ENCODE measurements at regions not wholly inside any gene's neighbourhood (a gene's known extent, or its start where the extent isn't known, plus 50 kb on each side); places are given as distances from the start of the nearest gene placed in this dataset.
A peak's percentile ranks its signal among the peaks of the same experiment; 100 is the strongest.

- in situ Hi-C loops (cut with MboI; ENCODE audit: low pct_unique_long_range_greater_than_20kb, low sequenced_read_pairs): no loop called here
These were observed 167.1 kb upstream of the RBMS1 start for GRCh38 chr2:160660741-160661140.

DNA sequence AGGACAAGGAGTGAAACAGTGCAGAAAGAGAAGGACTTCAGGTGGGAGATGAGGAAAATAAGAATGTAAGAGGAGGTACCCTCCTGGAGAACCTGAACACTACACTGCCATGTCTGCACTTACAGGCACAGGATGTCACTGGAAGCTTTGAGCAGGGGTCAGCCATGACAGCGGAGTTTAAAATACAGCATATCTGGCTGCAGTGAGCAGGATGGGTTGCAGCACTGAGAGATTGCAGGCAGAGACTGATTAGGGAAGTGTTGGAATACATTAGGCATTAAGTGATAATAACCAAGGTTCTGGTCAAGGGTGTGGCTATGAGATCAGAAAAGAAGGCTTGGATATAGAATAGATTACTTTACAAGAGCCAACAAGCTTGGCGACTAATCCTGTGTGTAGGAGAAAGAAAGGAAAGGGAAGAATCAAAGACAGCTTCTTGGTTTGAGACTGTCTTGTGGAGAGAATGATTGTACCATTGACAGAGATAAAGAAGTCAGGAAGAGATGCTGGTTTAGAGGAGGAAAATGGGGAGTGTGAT, 171.1 kb upstream of the RBMS1 start:
- no peak for DNase-seq
- in situ Hi-C loops (cut with MboI; ENCODE audit: low pct_unique_long_range_greater_than_20kb, low sequenced_read_pairs): no loop called here

More at GRCh38 chr2:160660741-160661140, 167.1 kb upstream of the RBMS1 start:
- no peak for DNase-seq

DNA sequence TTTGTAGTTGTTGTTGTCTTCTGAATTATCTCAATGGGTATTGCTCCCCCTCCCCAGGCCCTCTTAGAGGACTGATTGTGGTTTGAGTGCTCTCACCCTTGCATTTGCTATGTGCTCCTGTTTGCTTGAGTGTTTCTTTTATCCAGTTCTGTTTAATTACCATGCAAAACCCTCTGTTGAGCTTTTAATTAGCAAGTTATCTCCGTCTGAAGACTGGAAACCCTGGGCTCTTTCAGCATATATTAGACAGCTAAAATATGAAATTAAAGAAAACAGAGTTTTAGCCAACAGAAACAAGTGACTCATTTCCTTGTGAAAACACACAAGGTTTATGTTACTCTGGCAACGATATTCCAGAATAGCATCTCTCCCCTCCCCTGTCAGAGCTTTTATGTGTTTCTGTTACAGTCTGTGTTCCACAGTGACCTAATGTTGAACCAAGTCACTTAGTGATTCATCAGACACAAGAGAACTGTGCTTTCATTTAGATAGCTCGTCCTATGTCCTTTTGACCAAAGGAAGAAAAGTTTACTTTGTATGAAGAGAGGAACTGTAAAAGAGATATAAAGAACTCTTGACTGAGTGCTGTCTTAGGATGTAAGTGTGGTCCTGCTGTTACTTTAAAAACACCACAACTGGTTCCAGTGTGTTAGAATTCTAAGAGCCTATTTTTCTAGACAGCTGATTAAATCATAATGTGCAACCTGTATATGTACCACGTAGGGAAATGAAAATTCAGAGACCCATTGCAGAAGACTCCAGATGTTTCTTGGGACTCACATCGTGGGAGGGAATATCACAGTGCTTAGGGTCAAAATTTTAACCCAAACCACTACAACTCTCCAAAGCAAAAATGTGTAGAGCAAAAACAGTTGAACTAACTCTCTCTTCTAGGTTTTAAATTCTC, 172.8 kb upstream of the RBMS1 start:
- in situ Hi-C loops (cut with MboI; ENCODE audit: low pct_unique_long_range_greater_than_20kb, low sequenced_read_pairs): no loop called here
- DNase-seq: no peak

DNA sequence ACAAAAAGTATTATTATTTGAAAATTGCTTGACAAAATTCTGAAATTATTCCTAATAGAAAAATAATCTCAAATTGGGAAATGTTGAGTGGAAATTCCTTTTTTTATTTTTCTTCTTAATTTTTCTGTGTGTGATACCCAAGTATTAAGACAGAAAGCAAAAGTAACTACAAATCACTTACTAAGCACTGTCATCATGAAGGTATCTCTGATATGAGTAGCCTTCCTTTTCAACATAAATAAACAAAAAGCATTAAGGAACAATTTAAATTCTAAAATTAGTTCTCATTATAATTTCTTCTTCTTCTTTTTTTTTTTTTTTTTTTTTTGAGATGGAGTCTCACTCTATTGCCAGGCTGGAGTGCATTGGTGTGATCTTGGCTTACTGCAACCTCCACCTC, 174.2 kb upstream of the RBMS1 start:
- in situ Hi-C loops (cut with MboI; ENCODE audit: low pct_unique_long_range_greater_than_20kb, low sequenced_read_pairs): no loop called here
- DNase-seq: no peak

GRCh38 chr2:160670618-160671017, 177.0 kb upstream of the RBMS1 start:
- in situ Hi-C loops (cut with MboI; ENCODE audit: low pct_unique_long_range_greater_than_20kb, low sequenced_read_pairs): no loop called here
- peak; percentile 28 for DNase-seq

DNA sequence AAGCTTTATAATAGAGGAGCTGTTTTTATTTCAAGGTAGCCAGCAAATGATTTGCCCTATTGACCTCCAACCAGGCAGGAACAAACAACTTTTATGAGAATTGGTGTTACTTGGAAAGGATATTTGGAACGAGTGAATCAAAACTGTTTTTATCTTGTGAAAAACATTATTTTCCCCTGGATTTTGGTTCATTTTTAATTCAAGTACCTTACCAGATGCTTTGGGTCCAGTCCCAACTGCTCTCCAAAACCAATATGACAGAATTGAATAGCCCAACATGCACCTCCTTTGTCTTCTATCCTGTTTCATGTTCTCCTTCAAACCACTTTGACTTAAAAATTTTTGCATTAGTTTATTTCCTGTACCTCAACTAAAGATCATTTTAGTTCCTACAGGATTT, 178.6 kb upstream of the RBMS1 start:
- in situ Hi-C loops (cut with MboI; ENCODE audit: low pct_unique_long_range_greater_than_20kb, low sequenced_read_pairs): no loop called here
- DNase-seq: no peak

DNA sequence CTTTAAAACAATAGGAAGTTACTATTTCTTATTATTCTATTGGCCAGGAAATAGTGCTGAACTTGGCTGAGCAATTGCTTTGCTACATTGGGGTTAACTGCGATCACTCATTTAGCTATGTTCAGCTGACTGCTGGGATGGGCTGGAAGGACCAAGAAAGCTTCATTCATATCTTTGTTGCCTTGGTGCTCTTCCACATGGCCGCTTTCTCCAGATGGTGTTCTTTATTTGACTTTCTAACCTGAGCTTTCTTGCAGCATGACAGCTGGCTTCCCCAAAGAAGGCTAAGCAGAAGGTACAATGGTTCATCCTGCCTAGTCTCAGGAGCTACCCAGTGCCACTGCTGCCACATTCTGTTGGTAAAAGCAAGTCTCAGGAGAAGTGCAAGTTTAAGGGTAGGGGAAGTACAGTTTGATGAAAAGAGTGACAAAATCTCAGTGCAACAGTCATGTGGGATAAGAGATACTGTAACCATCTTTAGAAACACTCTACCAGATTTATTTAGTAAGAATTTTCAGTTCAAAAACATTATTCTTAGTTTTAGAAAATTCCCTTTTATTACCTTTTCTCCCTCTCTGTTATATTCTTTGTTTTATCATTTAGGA, 180.6 kb upstream of the RBMS1 start:
- no peak for DNase-seq
- in situ Hi-C loops (cut with MboI; ENCODE audit: low pct_unique_long_range_greater_than_20kb, low sequenced_read_pairs): no loop called here

DNA sequence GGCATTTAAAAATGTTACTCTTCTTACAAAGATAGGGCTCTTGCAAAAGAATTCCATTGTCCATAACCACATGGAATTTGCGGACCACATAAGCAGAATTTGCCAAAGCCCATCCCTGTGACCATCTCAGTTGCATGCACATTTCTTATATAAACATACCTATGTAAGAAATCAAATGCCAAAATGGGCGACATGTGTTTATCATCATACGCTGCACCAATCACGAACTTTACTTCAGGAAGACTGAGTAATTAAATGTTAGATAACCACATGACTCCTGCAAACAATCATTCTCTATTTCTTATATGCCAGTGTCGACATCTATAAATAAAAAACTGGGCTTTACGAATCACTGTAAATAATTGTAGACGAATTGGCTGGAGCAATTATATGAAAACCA, 186.1 kb upstream of the RBMS1 start:
- no peak for DNase-seq
- in situ Hi-C loops (cut with MboI; ENCODE audit: low pct_unique_long_range_greater_than_20kb, low sequenced_read_pairs): no loop called here

DNA sequence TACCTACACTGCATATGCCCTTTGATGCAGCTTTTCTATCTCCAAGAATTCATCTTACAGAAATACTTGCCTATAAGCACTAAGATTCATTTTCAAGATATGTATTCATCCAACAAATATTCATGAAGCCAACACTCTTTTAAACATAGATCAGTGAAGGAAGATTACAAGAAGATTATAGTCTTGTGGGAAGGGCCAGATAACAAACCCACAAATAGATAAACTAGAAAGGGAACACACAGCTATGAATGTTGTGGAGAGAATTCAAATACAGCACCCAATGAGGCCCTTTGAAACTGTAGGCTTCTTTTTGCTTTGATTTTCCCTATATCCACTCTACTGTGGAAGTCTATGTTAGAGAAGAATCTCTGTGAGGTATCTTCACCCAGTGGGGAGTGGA, 186.7 kb upstream of the RBMS1 start:
- DNase-seq: no peak
- in situ Hi-C loops (cut with MboI; ENCODE audit: low pct_unique_long_range_greater_than_20kb, low sequenced_read_pairs): no loop called here

DNA sequence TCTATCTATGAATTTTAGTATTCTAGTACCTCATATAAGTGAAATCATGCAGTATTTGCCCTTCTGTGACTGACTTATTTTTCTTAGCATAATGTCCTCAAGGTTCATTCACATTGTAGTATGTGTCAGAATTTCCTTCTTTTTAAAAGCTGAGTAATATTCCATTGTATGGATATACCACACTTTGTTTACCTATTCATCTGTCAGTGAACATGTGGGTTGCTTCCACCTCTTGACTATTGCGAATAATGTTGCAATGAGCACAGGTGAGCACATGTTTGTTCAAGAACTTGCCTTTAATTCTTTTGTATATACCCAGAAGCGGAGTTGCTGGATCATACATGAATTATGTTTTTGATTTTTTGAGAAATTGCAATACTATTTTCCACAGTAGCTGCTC, 187.4 kb upstream of the RBMS1 start:
- in situ Hi-C loops (cut with MboI; ENCODE audit: low pct_unique_long_range_greater_than_20kb, low sequenced_read_pairs): no loop called here
- DNase-seq: no peak

GRCh38 chr2:160683206-160683605, 189.6 kb upstream of the RBMS1 start:
- no peak for DNase-seq
- in situ Hi-C loops (cut with MboI; ENCODE audit: low pct_unique_long_range_greater_than_20kb, low sequenced_read_pairs): no loop called here

DNA sequence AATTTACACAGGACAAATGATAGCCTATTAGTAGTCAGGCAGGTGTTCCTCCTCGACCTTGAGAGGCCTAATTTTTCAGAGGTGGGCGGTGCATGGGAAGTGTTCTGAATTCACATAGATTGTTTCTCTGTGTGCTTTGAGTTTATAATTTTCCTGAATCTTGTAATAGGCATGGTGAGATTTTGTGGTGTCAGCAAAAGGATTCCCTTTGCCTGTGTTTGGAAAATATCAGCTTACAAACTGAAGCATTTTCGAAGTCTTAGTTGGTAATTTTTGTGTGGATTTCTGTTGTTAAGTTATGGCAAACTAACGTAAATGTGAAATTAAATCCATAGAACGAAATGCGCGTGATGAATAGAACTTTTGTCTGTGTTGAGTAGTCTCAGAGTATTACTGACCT, 194.0 kb upstream of the RBMS1 start:
- no peak for DNase-seq
- in situ Hi-C loops (cut with MboI; ENCODE audit: low pct_unique_long_range_greater_than_20kb, low sequenced_read_pairs): no loop called here

DNA sequence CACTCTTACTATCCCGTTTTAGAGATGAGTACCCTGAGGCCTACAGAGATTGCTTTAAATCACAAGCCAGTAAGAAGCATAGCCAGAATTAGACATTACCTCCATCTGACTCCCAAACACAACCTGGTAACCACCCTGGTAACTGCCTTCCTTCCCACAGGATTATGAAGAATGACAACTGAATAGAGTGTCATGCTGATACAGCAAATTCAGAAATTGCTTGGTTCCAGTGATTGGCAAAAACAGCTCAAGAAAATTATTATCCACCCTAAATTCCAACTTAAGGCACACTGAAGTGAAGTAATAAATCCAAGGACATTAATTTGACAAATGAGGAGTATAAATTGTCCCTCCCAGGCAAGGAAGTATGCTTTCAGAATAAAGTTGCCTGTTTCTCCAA, 195.8 kb upstream of the RBMS1 start:
- DNase-seq: no peak
- in situ Hi-C loops (cut with MboI; ENCODE audit: low pct_unique_long_range_greater_than_20kb, low sequenced_read_pairs): no loop called here

GRCh38 chr2:160694221-160694620, 200.6 kb upstream of the RBMS1 start:
- no peak for DNase-seq
- in situ Hi-C loops (cut with MboI; ENCODE audit: low pct_unique_long_range_greater_than_20kb, low sequenced_read_pairs): no loop called here

- in situ Hi-C loops (cut with MboI; ENCODE audit: low pct_unique_long_range_greater_than_20kb, low sequenced_read_pairs): no loop called here
- no peak for DNase-seq
These were observed 201.0 kb upstream of the RBMS1 start for GRCh38 chr2:160694631-160695030.

DNA sequence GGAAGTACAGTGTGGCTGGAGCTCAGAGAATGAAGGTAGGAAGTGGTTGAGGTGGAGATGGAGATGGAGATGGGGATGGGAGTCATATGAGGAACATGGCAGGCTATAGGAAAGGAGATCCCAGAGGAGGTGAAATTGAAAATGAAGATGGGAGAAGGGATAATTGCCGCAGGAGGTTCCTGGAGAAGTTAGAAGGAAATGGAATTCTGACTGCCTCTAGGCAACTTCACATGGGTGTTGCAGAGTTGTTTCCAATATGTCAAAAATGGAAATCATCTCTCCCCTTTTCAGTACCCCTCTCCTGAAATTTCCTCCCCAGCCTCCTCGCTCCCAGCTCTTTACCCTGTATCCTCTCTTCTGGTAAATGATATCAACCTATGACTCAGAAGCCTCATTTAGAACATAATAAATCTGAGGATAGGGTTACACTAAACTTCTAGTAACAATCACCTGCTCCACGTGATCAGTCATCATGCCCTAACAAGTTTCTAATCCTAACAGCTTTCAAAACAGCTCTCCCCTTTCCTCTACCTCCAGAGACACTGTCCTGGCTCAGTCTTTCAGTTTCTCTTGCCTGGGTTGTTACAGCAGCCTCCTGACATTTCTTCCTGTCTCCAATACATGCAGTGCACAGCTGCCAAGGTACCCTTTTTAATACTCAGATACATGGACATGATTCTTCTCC, 201.9 kb upstream of the RBMS1 start:
- DNase-seq: no peak
- in situ Hi-C loops (cut with MboI; ENCODE audit: low pct_unique_long_range_greater_than_20kb, low sequenced_read_pairs): no loop called here

DNA sequence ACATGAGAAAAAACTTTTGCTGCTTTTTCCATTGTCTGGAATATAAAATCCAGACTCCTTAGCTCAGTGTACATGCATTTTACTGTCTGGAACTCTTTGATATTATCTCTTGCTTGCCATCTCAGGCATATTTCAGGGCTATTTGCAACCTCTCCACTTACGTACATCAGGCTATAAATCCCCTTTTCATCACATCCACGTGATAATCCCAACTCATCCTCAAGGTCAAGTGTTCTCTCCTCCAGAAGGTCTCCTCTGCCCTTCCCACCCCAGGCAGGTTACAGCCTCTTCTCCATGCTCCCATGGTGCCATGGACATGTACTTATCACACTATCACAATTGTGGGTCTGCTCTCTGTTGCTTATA, 202.5 kb upstream of the RBMS1 start:
- in situ Hi-C loops (cut with MboI; ENCODE audit: low pct_unique_long_range_greater_than_20kb, low sequenced_read_pairs): no loop called here
- DNase-seq: no peak

DNA sequence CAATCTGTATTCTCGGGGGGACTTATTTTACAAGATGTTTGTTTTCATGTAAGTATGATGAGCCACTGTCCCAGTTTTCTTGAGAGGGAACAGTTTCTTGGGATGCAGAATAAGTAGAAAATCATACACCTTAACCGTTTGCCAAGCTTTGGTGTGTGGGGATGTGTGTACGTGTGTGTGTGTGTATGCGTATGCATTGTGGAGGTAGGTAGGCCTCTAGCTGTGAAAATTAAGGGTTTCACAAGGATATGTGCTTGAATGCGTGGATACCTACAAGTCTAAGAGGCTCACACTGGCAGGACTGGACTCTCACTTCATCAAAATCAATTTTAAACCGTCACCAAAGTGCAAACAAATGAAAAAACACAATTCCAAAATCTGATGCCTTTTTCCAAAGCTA, 204.2 kb upstream of the RBMS1 start:
- DNase-seq: no peak
- in situ Hi-C loops (cut with MboI; ENCODE audit: low pct_unique_long_range_greater_than_20kb, low sequenced_read_pairs): no loop called here

- DNase-seq: no peak
- in situ Hi-C loops (cut with MboI; ENCODE audit: low pct_unique_long_range_greater_than_20kb, low sequenced_read_pairs): no loop called here
These were observed 206.6 kb upstream of the RBMS1 start for GRCh38 chr2:160700021-160700814.
